ENCODE measurements at regions not wholly inside any gene's neighbourhood (a gene's known extent, or its start where the extent isn't known, plus 50 kb on each side); places are given as distances from the start of the nearest gene placed in this dataset.

DNA sequence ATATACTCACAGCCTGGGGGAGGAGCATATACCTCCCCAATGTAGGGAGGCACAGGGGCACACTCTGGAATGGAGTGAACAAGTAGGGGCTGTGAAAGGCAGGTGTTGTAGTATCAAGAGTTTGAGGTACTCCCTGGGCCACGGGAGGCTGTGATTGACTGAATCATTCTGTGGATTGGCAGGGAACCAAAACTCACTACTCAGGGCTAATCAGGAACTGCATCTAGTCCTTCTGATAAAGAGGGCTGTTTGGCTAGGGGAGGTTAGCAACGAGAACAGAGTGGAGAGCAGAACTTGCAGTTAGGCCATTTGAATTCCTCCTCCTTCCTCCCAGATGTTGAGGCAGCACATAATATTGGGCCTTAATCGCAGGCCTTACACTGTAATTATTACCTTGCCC, 369.2 kb upstream of the MPDZ start:
- TF ChIP-seq POLR2AphosphoS5 (IDR thresholded peaks at IDR 0.05; ENCODE audit: low read depth) (no peak), CTCF (IDR thresholded peaks at IDR 0.05; ENCODE audit: insufficient read depth, low read length) (no peak), GABPA (IDR thresholded peaks at IDR 0.05; ENCODE audit: low read depth) (no peak), SPI1 (IDR thresholded peaks at IDR 0.05; ENCODE audit: borderline replicate concordance, low read depth) (no peak)
